Coronary artery (tissue), 2 donors: ENCODE measurements at regions not wholly inside any gene's neighbourhood (a gene's known extent, or its start where the extent isn't known, plus 50 kb on each side); places are given as distances from the start of the nearest gene placed in this dataset.

Experiments
- DNase-seq: peaks from one replicate; pipeline ENCODE4 v3.0.0-alpha.2; 2017; ENCODE audit warnings: low spot score
- H3K27ac ChIP-seq, 2 donors: fragments of 200-600 bp; sonication (generic); one replicate each; pipeline ENCODE4 v1.5.1; 2016 to 2019
- H3K4me3 ChIP-seq: fragments of 200-600 bp; sonication (generic); 2 replicates; pipeline ENCODE4 v1.5.1; 2016; ENCODE audit warnings: mild to moderate bottlenecking, moderate library complexity
- TF ChIP-seq, protein P1 (sequence below): fragments of 200-600 bp; sonication (generic); IDR thresholded peaks from one replicate; pipeline ENCODE4 v1.5.1; 2019; ENCODE audit warnings: antibody characterized with exemption

DNA sequence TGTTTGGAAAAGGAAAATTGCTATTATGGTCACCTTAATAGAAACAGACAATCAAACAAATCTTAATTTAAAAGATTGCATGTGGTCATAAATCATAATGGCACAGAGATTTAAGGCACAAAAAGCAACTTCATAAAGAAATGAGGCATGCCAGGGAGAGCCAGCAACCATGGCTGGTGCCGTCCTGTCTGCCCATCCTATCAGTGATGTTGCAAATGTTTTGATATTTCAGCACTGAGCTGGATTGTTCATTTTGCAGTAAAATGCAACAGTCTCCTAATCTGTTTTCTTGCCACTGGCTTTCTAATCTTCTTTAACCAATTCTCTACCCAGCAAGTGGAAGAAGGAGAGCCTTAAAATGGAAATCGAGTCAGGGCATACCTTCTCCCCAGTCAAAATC is 249.8 kb downstream of the SAMD5 start:
- Histone ChIP-seq H3K27ac (no peak overlapping the region), H3K4me3 (no peak overlapping the region)
- TF ChIP-seq, protein P1, sequence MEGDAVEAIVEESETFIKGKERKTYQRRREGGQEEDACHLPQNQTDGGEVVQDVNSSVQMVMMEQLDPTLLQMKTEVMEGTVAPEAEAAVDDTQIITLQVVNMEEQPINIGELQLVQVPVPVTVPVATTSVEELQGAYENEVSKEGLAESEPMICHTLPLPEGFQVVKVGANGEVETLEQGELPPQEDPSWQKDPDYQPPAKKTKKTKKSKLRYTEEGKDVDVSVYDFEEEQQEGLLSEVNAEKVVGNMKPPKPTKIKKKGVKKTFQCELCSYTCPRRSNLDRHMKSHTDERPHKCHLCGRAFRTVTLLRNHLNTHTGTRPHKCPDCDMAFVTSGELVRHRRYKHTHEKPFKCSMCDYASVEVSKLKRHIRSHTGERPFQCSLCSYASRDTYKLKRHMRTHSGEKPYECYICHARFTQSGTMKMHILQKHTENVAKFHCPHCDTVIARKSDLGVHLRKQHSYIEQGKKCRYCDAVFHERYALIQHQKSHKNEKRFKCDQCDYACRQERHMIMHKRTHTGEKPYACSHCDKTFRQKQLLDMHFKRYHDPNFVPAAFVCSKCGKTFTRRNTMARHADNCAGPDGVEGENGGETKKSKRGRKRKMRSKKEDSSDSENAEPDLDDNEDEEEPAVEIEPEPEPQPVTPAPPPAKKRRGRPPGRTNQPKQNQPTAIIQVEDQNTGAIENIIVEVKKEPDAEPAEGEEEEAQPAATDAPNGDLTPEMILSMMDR = no peak
- no peak for DNase-seq

DNA sequence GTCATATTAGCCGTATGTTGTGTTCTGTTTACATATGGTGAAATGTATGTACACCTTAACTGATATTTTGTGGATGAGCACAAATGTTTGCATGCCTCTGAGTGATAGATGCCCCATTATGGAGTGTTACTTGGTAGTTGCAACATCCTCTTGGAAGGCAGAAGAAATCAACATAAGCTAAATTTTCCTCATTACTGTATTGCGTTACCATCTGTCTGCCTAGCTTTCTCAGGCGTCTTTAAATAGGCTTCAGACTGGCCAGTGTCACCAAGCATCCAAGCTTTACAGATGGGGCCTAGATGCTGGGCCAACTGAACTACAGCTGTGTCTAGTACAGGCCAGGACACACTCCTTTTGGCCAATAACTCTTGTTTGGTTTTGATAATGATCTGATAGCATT is 250.6 kb downstream of the SAMD5 start:
- no peak for DNase-seq
- Histone ChIP-seq H3K4me3 (no peak overlapping the region), H3K27ac (no peak overlapping the region)
- TF ChIP-seq, protein P1 = no peak

DNA sequence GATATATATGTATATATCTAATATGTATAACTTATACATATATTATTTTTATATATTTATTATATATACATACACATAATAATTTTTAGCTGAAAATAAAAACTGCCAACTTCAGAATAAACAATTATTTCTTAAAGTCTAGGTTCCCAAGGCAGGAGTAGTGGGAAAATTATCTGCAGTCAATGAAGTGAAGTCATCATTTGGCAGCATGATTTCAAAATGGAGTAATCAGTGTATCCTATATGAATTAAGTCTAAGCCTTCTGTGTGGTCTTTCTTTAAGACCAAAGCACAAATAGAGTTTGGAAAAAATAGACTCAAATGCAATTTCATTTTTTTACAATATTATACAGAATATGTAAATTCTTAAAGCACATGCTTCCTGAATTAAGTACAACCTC is 251.0 kb downstream of the SAMD5 start:
- TF ChIP-seq, protein P1 = no peak
- Histone ChIP-seq H3K27ac (no peak overlapping the region), H3K4me3 (no peak overlapping the region)
- no peak for DNase-seq

DNA sequence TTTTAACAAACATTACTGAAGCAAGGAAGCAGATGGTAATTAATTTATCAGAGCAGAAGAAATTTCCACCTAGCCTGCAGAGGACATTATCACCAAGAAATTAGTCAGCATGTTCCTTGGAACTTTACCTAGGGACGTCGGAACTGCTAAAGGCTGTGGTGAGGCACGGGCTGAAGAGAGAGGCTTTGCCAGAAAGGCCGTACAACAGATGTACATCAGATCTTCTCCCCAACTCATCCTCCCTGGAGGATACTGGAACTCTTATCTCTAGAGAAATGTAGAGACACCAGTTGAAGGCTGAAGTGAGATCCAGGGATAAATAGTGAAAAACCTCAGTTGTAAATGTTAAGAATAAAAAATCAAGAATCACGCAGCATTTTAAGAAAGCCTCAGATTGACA is 257.1 kb downstream of the SAMD5 start:
- no peak for DNase-seq
- H3K4me3 ChIP-seq = no peak overlapping the region
- TF ChIP-seq, protein P1 = no peak
- no peak overlapping the region for H3K27ac ChIP-seq

DNA sequence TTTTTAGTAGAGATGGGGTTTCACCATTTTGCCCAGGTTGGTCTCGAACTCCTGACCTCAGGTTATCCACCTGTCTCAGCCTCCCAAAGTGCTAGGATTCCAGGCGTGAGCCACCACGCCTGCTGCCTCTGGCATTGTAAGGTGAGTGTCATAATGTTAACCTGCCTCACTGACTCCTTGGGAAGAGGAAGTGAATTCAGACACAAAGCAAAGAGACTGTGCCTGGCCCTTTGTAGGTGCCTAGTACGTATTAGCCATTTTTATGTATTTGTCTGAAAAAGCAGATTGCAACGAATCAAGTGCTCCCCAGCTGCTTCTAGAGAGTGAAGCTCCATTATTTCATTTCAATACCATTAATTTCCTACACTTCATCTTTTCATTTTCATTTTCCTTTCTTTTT is 260.5 kb downstream of the SAMD5 start:
- Histone ChIP-seq H3K27ac (no peak overlapping the region), H3K4me3 (no peak overlapping the region)
- no peak for DNase-seq
- TF ChIP-seq, protein P1 = no peak

DNA sequence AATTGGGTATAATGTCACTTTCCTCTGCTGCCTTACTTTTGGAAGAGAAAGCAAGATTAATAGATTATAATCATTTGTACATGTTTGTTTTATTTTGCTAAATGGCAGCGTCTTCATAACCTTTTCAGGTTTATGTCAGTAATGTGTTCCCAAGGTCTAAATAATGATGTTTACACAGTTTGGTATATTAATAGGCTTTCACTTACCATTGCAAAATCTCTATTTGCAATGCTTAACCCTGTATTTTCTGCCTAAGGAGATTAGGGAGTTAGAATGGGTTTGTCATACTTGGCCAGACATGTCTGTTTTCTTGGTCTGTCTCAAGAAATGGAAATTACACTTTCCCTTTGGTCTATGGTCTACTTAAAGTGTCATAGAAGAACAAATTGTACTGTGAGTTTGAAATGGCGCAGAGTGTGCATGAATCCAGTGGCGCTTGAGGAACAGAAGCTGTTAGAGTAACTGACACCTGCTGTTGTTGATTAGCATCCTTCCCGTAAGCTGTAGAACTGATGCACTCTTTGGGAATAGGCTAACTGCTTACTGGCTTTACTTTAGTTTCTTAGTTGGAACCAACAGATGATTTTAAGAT is 261.1 kb downstream of the SAMD5 start:
- H3K4me3 ChIP-seq = no peak overlapping the region
- no peak overlapping the region for H3K27ac ChIP-seq
- DNase-seq = no peak
- TF ChIP-seq, protein P1 = no peak

DNA sequence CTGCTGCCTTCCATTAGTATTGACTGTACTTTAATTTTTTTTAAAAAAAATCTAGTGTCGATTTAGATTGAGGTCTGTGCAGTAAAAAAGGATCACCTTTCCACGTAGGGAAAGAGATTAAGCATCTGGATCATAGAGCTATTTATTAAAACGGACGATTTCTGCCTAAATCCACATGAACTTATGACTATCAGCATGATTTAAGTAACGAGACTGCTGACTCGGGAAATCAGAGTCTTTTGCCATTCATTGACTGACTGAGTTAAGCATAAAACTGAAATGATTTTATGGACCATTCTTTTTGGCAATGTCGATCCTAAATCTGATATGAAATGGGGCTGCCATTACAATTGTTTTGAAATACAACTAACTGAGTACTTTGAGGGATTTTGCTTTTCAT is 261.7 kb downstream of the SAMD5 start:
- no peak for DNase-seq
- Histone ChIP-seq H3K4me3 (no peak overlapping the region), H3K27ac (no peak overlapping the region)
- TF ChIP-seq, protein P1 = no peak
